ENCODE measurements at regions not wholly inside any gene's neighbourhood (a gene's known extent, or its start where the extent isn't known, plus 50 kb on each side); places are given as distances from the start of the nearest gene placed in this dataset.

- TF ChIP-seq, protein P1, sequence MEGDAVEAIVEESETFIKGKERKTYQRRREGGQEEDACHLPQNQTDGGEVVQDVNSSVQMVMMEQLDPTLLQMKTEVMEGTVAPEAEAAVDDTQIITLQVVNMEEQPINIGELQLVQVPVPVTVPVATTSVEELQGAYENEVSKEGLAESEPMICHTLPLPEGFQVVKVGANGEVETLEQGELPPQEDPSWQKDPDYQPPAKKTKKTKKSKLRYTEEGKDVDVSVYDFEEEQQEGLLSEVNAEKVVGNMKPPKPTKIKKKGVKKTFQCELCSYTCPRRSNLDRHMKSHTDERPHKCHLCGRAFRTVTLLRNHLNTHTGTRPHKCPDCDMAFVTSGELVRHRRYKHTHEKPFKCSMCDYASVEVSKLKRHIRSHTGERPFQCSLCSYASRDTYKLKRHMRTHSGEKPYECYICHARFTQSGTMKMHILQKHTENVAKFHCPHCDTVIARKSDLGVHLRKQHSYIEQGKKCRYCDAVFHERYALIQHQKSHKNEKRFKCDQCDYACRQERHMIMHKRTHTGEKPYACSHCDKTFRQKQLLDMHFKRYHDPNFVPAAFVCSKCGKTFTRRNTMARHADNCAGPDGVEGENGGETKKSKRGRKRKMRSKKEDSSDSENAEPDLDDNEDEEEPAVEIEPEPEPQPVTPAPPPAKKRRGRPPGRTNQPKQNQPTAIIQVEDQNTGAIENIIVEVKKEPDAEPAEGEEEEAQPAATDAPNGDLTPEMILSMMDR (IDR thresholded peaks at IDR 0.05; ENCODE audit: low read depth, low read length, poor library complexity, severe bottlenecking): no peak
- no peak for TF ChIP-seq EZH2phosphoT487 (IDR thresholded peaks at IDR 0.05; ENCODE audit: borderline replicate concordance, low read length)
These were observed 161.5 kb upstream of the GATB start for GRCh38 chr4:151922306-151922705.

Measured in DOHH2 (cell line).